ENCODE measurements at regions not wholly inside any gene's neighbourhood (a gene's known extent, or its start where the extent isn't known, plus 50 kb on each side); places are given as distances from the start of the nearest gene placed in this dataset.

GRCh38 chr4:127419431-127419830, 213.3 kb upstream of the INTU start:
- TF ChIP-seq CTCF (IDR thresholded peaks at IDR 0.05; ENCODE audit: unreplicated experiment in 3 of 3), result no peak
- Mint-ChIP-seq H3K4me1 (peaks cover 52% of the 10 kb centered on the region), H3K9me3 (no peaks in the 10 kb centered on the region), H3K27ac (peak overlapping the region; percentile 32 to 67 (median 53)), H3K36me3 (ENCODE audit: low read depth) (no peaks in the 10 kb centered on the region), H3K4me3 (no peak overlapping the region), H3K27me3 (ENCODE audit: low read depth) (no peaks in the 10 kb centered on the region)

- no peak for TF ChIP-seq CTCF (IDR thresholded peaks at IDR 0.05; ENCODE audit: unreplicated experiment in 3 of 3)
- H3K9me3 Mint-ChIP-seq, result peaks cover 2% of the 10 kb centered on the region
- no peak overlapping the region for H3K4me3 Mint-ChIP-seq
- H3K27me3 Mint-ChIP-seq (ENCODE audit: low read depth), result no peaks in the 10 kb centered on the region
- peak overlapping the region; percentile 36 to 84 (median 67) for H3K27ac Mint-ChIP-seq
- peaks cover 36% of the 10 kb centered on the region for H3K4me1 Mint-ChIP-seq
- no peaks in the 10 kb centered on the region for H3K36me3 Mint-ChIP-seq (ENCODE audit: low read depth)
These were observed 211.3 kb upstream of the INTU start for GRCh38 chr4:127421437-127421836.

- Mint-ChIP-seq H3K4me3 (no peak overlapping the region), H3K36me3 (ENCODE audit: low read depth) (no peaks in the 10 kb centered on the region), H3K9me3 (peaks cover 23% of the 10 kb centered on the region), H3K27me3 (ENCODE audit: low read depth) (no peaks in the 10 kb centered on the region), H3K27ac (peak overlapping the region; percentile 14 to 69 (median 43)), H3K4me1 (peaks cover 22% of the 10 kb centered on the region)
- no peak for TF ChIP-seq CTCF (IDR thresholded peaks at IDR 0.05; ENCODE audit: unreplicated experiment in 3 of 3)
These were observed 207.4 kb upstream of the INTU start for GRCh38 chr4:127425202-127425845.

GRCh38 chr4:127425851-127426250, 206.9 kb upstream of the INTU start:
- H3K4me1 Mint-ChIP-seq, result peaks cover 17% of the 10 kb centered on the region
- H3K36me3 Mint-ChIP-seq (ENCODE audit: low read depth), result no peaks in the 10 kb centered on the region
- peaks cover 23% of the 10 kb centered on the region for H3K9me3 Mint-ChIP-seq
- no peaks in the 10 kb centered on the region for H3K27me3 Mint-ChIP-seq (ENCODE audit: low read depth)
- no peak for TF ChIP-seq CTCF (IDR thresholded peaks at IDR 0.05; ENCODE audit: unreplicated experiment in 3 of 3)
- H3K4me3 Mint-ChIP-seq, result no peak overlapping the region
- peak overlapping the region in 1 of 3 experiments; percentile 69 for H3K27ac Mint-ChIP-seq

- Mint-ChIP-seq H3K9me3 (peaks cover 8% of the 10 kb centered on the region), H3K36me3 (ENCODE audit: low read depth) (no peaks in the 10 kb centered on the region)
These were observed 191.2 kb upstream of the INTU start for GRCh38 chr4:127441571-127441970.

More at GRCh38 chr4:127441571-127441970, 191.2 kb upstream of the INTU start:
- H3K4me1 Mint-ChIP-seq, result peaks cover 14% of the 10 kb centered on the region
- TF ChIP-seq CTCF (IDR thresholded peaks at IDR 0.05; ENCODE audit: unreplicated experiment in 3 of 3), result no peak
- peak overlapping the region in 2 of 3 experiments; percentile 14 to 48 for H3K27ac Mint-ChIP-seq
- H3K27me3 Mint-ChIP-seq (ENCODE audit: low read depth), result no peaks in the 10 kb centered on the region
- no peak overlapping the region for H3K4me3 Mint-ChIP-seq

Data from nephron (organoid).